Lower lobe of right lung (tissue), 2 donors: ENCODE measurements at regions not wholly inside any gene's neighbourhood (a gene's known extent, or its start where the extent isn't known, plus 50 kb on each side); places are given as distances from the start of the nearest gene placed in this dataset.

Experiments
- ATAC-seq, 2 donors: fragments of 200-7000 bp; cut with Tn5 transposase; one replicate each; pipeline ENCODE4 v1.9.1; 2020 to 2022; ENCODE audit warnings: mild to moderate bottlenecking in 2 of 2, moderate library complexity in 2 of 2
- DNase-seq: peaks from one replicate; pipeline ENCODE4 v3.0.0-alpha.2; 2020
- H3K27ac ChIP-seq: fragments of 200-600 bp; one replicate; pipeline ENCODE4 v1.8.0; 2022
- H3K27me3 ChIP-seq: fragments of 200-600 bp; one replicate; pipeline ENCODE4 v1.8.0; 2022; ENCODE audit warnings: low read depth
- H3K36me3 ChIP-seq: fragments of 200-600 bp; one replicate; pipeline ENCODE4 v1.8.0; 2022; ENCODE audit warnings: mild to moderate bottlenecking
- H3K4me1 ChIP-seq: fragments of 200-600 bp; one replicate; pipeline ENCODE4 v1.8.0; 2022
- H3K4me3 ChIP-seq: fragments of 200-600 bp; one replicate; pipeline ENCODE4 v1.8.0; 2022; ENCODE audit warnings: mild to moderate bottlenecking
- H3K9me3 ChIP-seq: fragments of 200-600 bp; one replicate; pipeline ENCODE4 v1.8.0; 2022
- CTCF ChIP-seq: fragments of 200-600 bp; IDR thresholded peaks from one replicate; pipeline ENCODE4 v1.8.0; 2022; ENCODE audit warnings: antibody characterized with exemption, mild to moderate bottlenecking
- intact Hi-C: fragments of 100-400 bp; cut with DNase I; formaldehyde crosslinking; loops from one replicate; pipeline ENCODE4 v1.11.0; 2022
- donor health status: DM: no; HTN: yes; CAD: no; lungs with severe emphysema.

GRCh38 chr5:18018472-18018871 lies 384.2 kb downstream of the TAF11L14 start:
- H3K4me3 ChIP-seq, result no peak overlapping the region
- intact Hi-C loops, result no loop called here
- H3K27ac ChIP-seq, result no peak overlapping the region
- no peak for ATAC-seq
- TF ChIP-seq CTCF, result no peak
- H3K4me1 ChIP-seq, result no peaks in the 10 kb centered on the region
- H3K27me3 ChIP-seq, result no peaks in the 10 kb centered on the region
- H3K36me3 ChIP-seq, result no peaks in the 10 kb centered on the region
- no peak for DNase-seq
- no peaks in the 10 kb centered on the region for H3K9me3 ChIP-seq

- Histone ChIP-seq H3K4me3 (no peak overlapping the region), H3K4me1 (no peaks in the 10 kb centered on the region), H3K27me3 (no peaks in the 10 kb centered on the region), H3K9me3 (no peaks in the 10 kb centered on the region), H3K36me3 (no peaks in the 10 kb centered on the region), H3K27ac (no peak overlapping the region)
- DNase-seq, result no peak
- ATAC-seq, result no peak
- intact Hi-C loops, result no loop called here
- TF ChIP-seq CTCF, result no peak
These were observed 389.0 kb downstream of the TAF11L14 start for GRCh38 chr5:18023275-18023674.

- intact Hi-C loops, result no loop called here
- no peaks in the 10 kb centered on the region for H3K36me3 ChIP-seq
- no peaks in the 10 kb centered on the region for H3K27me3 ChIP-seq
- no peak for DNase-seq
- H3K4me1 ChIP-seq, result no peaks in the 10 kb centered on the region
- no peak overlapping the region for H3K4me3 ChIP-seq
- no peak overlapping the region for H3K27ac ChIP-seq
- no peak for TF ChIP-seq CTCF
- no peak for ATAC-seq
- no peaks in the 10 kb centered on the region for H3K9me3 ChIP-seq
These were observed 389.7 kb downstream of the TAF11L14 start for GRCh38 chr5:18023986-18024385.

GRCh38 chr5:18024542-18024941 lies 390.3 kb downstream of the TAF11L14 start:
- intact Hi-C loops, result no loop called here
- H3K9me3 ChIP-seq, result no peaks in the 10 kb centered on the region
- no peaks in the 10 kb centered on the region for H3K4me1 ChIP-seq
- H3K4me3 ChIP-seq, result no peak overlapping the region
- ATAC-seq, result no peak
- no peak for DNase-seq
- H3K27me3 ChIP-seq, result no peaks in the 10 kb centered on the region
- TF ChIP-seq CTCF, result no peak
- H3K27ac ChIP-seq, result no peak overlapping the region
- H3K36me3 ChIP-seq, result no peaks in the 10 kb centered on the region

GRCh38 chr5:18027241-18027867 lies 393.1 kb downstream of the TAF11L14 start:
- no peaks in the 10 kb centered on the region for H3K4me1 ChIP-seq
- no peak for DNase-seq
- H3K27me3 ChIP-seq, result no peaks in the 10 kb centered on the region
- no peak overlapping the region for H3K4me3 ChIP-seq
- H3K27ac ChIP-seq, result no peak overlapping the region
- no peaks in the 10 kb centered on the region for H3K36me3 ChIP-seq
- intact Hi-C loops, result no loop called here
- ATAC-seq, result no peak
- no peak for TF ChIP-seq CTCF
- H3K9me3 ChIP-seq, result no peaks in the 10 kb centered on the region
